HG03280 (cell line): ENCODE measurements at regions not wholly inside any gene's neighbourhood (a gene's known extent, or its start where the extent isn't known, plus 50 kb on each side); places are given as distances from the start of the nearest gene placed in this dataset.
"Not testable (repeated sequence)": the region's sequence is repeated elsewhere in the genome, so short reads cannot be mapped to it uniquely, and the experiment has no call there.

ENCODE experiments used
- ATAC-seq: cut with Tn5 transposase; IDR thresholded peaks from one replicate; pipeline ENCODE4 v1.9.1; 2021; ENCODE audit warnings: mild to moderate bottlenecking, moderate library complexity; ENCODE audit not compliant: unreplicated experiment

DNA sequence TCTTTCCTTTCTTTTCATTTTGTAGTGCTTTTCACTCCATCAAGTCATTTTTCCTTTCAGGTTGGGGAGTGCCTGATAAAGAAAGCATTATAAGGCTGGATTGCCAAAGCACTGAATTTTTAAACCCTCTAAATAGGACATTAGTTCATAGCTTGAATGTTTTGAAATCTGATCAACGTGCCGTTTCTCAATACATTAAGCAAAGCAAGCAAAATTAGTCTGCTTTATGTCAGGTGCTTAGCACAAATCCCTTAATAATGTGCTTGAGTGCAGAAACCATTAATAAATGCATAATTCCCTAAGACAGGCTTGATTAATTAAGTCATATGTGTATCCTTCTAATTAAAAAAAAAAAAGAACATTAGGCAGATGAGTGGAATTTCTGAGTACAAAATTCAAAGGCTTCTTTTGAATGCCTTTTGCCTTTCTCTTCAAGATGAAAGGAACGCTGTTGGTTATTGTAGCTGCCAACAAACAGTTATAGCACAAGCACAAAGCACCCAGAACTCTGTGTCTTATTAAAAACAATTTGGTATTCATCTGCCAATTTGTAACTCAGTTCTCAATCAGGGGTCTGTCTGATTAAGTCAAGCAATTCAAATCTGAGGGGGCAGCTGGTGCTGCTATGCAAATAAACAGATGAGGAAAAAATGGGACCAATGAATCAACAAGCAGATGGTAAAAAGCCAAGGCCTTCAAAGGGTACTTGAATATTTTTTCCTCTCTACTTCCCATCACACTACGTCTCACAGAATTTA, 233.7 kb downstream of the TLE1 start:
- no peak for ATAC-seq

DNA sequence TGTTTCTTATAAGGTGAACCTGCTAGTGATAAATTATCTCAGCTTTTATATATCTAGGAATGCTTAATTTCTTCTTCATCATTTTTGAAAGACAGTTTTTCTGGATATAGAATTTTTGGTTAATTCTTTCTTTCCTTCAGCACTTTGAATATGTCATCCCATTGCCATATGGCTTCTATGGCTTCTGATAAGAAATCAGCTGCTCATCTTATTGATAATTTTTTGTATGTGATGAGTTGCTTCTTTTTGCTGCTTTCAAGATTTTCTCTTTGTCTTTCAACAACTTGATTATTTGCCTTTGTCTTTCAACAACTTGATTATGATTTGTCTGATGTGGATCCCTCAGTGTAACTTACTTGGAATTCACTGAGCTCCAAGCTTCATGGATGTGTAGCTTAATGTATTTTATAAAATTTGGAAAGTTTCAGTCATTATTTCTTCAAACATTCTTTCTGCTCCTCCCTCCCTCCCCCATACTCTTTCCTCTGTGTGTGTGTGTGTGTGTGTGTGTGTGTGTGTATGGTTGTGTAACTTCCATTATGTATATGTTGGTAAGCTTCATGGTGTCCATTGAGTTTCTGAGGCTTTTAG, 243.9 kb downstream of the TLE1 start:
- ATAC-seq = no peak

DNA sequence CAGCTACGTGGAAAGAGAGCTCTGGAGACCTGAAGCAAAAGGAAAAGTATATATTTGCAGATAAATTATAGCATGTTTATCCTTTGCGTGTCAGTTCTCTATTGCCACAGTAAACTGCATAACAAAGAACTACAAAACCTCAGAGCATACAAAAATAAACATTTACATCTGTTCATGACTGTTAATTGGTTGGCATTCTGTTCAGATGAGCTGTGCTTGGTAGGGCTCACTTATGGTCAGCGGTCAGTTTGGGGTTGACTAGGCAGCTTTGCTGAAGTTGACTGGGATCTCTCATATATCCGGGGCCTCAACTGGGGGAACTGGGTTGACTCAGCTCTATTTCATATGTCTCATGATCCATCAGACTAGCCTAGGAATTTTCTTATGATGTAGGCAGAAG, 257.7 kb downstream of the TLE1 start:
- ATAC-seq = no peak

GRCh38 chr9:81430727-81431126, 258.6 kb downstream of the TLE1 start:
- no peak for ATAC-seq

DNA sequence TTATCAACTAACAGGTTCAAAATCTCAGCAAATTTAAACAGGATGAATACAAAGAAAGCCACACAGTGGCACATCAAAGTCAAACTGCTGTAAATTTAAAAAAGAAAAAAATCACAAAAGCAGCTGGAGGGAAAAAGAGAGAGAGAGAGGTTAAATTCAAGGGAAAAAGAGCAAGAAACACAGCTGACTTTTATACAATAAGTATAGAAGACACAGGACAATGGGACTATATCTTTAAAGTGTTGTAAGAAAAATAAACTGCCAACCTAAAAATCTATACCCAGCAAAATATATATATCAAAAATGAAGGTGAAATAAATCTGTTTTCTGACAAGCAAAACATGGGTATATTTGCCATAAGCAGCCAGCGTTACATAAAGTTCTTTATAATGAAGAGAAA, 261.5 kb downstream of the TLE1 start:
- no peak for ATAC-seq

- no peak for ATAC-seq
These were observed 264.9 kb downstream of the TLE1 start for GRCh38 chr9:81424431-81424830.

DNA sequence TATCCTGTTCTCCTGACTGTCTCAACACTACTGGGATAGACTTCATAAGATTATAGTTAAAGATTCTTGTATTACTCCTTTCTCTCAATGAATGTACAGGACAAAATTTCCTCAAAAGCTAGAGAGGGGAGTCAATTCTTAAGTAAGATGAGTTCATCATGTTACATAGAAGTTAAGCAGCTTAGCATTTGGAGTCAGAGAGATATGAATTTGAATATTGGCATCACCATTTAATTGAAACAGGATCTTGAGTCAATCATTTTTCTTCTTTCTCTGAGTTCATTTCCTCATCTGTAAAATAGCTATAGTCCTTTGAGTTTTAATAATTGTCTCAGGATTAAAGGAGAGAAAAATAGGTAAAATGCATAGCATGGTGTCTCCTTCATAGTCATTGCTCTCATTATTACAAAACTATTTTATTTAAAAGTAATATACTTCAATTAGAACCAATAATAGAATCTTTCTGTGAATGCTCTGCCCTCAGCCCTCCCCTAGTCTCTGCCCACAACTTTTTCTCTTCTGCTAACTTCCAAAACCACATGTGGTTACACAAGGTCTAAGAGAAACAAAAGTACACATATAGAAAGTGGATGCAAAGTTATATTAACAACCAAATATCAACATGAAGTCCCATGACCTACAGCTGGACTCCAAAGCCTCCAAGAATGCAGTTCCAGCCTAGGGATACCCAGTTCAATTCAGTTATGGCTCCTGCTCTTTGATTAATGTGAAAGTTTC, 265.6 kb downstream of the TLE1 start:
- ATAC-seq = no peak

- ATAC-seq = not testable (repeated sequence)
These were observed 268.3 kb downstream of the TLE1 start for GRCh38 chr9:81421090-81421489.

- no peak for ATAC-seq
These were observed 269.3 kb downstream of the TLE1 start for GRCh38 chr9:81420024-81420423.

- no peak for ATAC-seq
These were observed 271.4 kb downstream of the TLE1 start for GRCh38 chr9:81417941-81418340.

DNA sequence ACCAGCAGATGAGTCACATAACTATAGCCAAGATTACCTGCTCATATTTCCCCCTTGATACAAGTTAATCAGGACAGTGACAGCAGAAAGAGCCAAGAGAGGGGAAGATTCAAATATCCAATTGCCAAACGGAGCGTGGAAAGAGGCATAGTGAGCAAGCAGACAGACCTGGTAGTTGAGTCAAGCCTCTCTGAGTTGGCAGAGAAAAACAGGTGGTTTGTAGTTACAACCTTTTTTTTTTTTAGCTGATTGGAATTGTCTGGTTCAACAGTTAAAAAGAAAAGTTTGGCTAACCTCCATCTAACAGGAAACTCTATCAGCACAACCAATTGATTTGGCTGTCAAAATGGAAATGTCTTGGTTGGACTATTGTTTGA, 272.1 kb downstream of the TLE1 start:
- no peak for ATAC-seq

GRCh38 chr9:81416476-81417298, 272.7 kb downstream of the TLE1 start:
- ATAC-seq = no peak

DNA sequence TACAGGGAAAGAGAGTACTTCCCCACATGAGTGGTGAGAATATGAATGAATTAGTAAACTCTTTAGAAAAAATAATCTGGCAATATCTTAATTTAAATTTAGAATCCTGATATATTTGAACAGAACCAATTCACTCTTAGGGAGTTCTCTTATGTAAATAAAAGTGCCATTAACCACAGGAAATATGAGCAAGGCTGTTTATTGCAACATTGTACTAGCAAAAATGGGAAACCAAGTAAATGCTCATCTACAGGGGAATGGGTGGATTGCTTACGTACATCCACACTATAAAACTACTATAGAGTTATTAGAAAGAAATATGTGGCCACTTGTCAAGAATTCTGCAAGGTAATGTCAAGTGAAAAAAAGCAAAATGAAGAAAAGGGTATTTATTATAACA, 274.5 kb downstream of the TLE1 start:
- no peak for ATAC-seq

GRCh38 chr9:81411961-81412360, 277.4 kb downstream of the TLE1 start:
- no peak for ATAC-seq

DNA sequence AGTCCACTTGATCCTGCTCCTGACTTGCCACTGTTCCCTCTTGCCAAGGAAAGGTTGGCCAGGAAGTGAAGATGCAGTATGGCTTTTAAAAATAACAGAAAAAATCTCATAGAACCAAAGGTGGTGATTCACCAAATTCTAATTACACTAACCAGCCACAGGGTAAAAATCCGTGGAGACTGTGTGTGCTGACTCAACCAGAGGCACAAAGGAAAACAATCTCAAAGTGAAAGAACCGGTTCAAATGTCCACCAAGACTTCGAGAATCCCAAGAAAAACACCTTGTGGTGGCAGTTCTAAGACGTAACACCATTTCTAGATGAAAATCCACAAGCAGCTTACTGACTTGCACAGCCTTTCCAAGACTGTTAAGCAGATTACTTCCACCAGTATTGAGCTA, 279.1 kb downstream of the TLE1 start:
- no peak for ATAC-seq

DNA sequence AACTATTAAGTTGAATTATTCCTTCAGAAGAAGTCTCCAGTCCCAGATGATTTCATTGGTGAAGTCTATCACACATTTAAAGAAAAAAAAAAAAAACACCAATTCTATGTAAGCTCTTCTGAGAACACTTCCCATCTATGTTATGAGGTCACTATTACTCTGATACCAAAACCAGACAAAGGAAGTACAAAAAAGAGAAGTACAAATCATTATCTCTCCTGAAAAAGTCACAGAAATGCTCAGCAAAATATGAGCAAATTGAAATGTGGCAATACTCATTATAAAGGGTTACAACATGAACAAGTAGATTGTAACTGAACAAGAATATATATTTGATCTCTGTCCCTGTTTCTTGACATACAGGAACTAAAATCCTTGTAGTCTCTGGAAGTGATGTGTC, 280.4 kb downstream of the TLE1 start:
- no peak for ATAC-seq

GRCh38 chr9:81404931-81405598, 284.3 kb downstream of the TLE1 start:
- ATAC-seq = no peak

DNA sequence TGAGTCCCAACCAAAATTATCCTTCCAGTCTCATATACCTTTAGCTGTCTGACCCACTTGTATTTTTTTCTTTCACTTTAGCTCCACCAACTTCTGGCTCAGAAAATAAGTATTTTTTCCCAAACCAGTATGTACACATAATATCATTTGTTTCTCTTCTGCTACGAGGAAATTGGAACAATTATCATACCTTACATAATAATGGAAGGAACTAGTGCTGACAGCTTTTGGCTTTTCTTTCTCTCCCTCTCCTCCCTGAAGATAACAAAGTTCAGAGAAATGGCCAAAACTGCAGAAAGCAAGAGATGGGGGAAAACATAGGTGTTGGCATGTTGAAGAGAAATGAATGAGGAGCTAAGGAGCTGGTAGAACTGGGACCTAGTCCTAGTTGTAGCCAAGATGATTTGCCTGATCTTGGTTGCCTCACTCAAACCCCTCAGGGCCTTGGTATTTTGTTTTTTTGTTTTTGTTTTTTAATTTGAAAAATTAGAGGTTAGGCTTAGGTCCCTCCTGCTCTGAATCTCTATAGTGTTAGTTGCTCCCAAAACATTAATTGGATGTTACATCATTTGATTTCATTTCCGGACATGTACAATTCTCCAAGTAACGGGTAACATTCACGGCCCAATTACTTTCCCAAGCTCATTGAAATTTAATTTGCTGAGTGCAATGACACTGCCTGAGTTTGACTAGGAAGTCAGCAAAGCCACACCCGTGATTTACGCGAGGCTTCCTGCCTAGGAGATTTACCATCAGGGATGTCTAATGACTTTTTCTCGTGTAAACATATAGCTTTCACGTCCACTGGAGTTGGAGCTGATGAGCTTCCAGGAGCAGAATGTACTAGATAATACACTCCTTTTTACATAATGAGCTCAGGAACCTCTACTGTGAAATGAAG, 291.6 kb downstream of the TLE1 start:
- ATAC-seq = no peak

DNA sequence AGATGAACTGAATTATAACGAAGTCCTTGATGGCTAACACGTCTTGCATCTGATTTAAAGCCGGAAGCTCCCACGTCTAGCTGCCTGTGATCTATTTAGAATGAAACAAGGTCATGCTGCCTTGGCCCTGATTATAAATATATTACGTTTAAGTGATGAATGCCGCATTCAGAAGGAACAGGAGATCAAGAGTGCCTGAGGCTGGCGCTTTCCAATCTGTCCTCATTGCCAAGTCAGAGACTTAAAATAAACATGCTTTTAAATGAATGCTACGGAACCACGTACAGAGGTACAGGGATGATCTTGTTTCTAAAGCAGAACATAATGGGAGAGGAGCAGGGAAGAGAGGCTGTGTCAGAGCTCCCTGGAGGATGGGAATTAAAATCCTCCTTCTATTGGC, 292.8 kb downstream of the TLE1 start:
- ATAC-seq = no peak

DNA sequence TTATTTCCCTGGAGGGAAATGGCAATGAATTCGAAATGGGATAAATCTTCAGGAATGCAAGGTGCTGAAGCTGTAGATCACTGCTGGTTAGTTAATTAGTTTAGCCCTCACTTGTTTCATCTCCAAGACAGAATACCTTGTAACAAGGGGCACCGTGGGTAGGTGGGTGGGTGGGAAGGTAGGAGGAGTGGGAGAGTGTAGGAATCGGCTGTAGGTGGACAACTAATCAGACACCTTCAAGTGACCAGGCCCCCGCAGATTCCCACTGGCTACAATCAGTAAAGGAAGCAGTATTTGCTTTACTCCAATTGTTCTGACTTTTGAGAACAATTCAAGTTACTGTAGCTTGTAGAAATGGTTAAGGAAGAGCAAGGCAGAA, 293.7 kb downstream of the TLE1 start:
- no peak for ATAC-seq
